ENCODE measurements at regions not wholly inside any gene's neighbourhood (a gene's known extent, or its start where the extent isn't known, plus 50 kb on each side); places are given as distances from the start of the nearest gene placed in this dataset.

- no peak for TF ChIP-seq CTCF (IDR thresholded peaks at IDR 0.05)
- TF ChIP-seq POLR2A (IDR thresholded peaks at IDR 0.05): no peak
Measured at GRCh38 chr13:50766013-50766412, 77.5 kb downstream of the DLEU7 start.

All from lower leg skin (tissue), 3 donors.